ENCODE measurements at regions not wholly inside any gene's neighbourhood (a gene's known extent, or its start where the extent isn't known, plus 50 kb on each side); places are given as distances from the start of the nearest gene placed in this dataset.

GRCh38 chr3:78087134-78087533 lies 1047.2 kb downstream of the ROBO2 start:
- TF ChIP-seq CTCF (IDR thresholded peaks at IDR 0.05 in 8 of 11, conservative IDR thresholded peaks at IDR 0.05 in 3 of 11) (no peak), POLR2A (IDR thresholded peaks at IDR 0.05) (no peak)
